K562 (cell line): ENCODE measurements at regions not wholly inside any gene's neighbourhood (a gene's known extent, or its start where the extent isn't known, plus 50 kb on each side); places are given as distances from the start of the nearest gene placed in this dataset.

Experiments used
- ATAC-seq: fragments of 200-7000 bp; cut with Tn5 transposase; 3 replicates; pipeline ENCODE4 v1.9.1; 2020; ENCODE audit warnings: moderate library complexity
- BruUV-seq: library from RNA; stranded (reverse); fragments of 400-500 nt; replicated peaks from 2 replicates; lab custom pipeline; 2021; lab: Mats Ljungman, UMichigan
- CTCF ChIA-PET: fragments of 300-600 bp; formaldehyde crosslinking; extraction: SDS; loops from one replicate; lab custom pipeline; 2021; ENCODE audit warnings: low intra/inter-chr PET ratio; lab: Yijun Ruan, JAX
- POLR2A ChIA-PET: fragments of 300-600, 350-650 bp; sonication (Branson Sonifier 250); formaldehyde crosslinking; extraction: SDS; loops from one replicate; lab custom pipeline; 2021; ENCODE audit warnings: antibody characterized with exemption, inconsistent platforms; lab: Yijun Ruan, JAX
- DNase-seq, 4 experiments: peaks; one replicate each; pipeline versions ENCODE4 v3.0.0 to v3.0.0-alpha.2; 2011 to 2018; ENCODE audit warnings: low spot score in 3 of 4, mixed read lengths in 3 of 4; ENCODE audit errors: extremely low read depth in 1 of 4
- FAIRE-seq: peaks from 2 replicates; lab custom pipeline; 2011; peaks lifted over from hg19 to GRCh38; lab: Jason Lieb, UNC
- H2AFZ ChIP-seq: 2 replicates; pipeline ENCODE4 v1.6.0; 2011; ENCODE audit warnings: low read depth, low read length, control low read depth, inconsistent platforms
- H3K27ac ChIP-seq: fragments of 200-600 bp; 3 replicates; pipeline ENCODE4 v1.8.0; 2011; ENCODE audit warnings: low read depth, mild to moderate bottlenecking, control low read depth, inconsistent platforms, low read length, moderate library complexity, mixed read lengths; ENCODE audit errors: extremely low read depth
- H3K27me3 ChIP-seq, 2 experiments: fragments of 300-600 bp in 1 of 2; 2 replicates in 1 of 2; 3 replicates in 1 of 2; pipeline versions ENCODE4 v1.6.0 to v1.8.0; 2011; ENCODE audit warnings: inconsistent platforms in 2 of 2, low read length in 2 of 2, mild to moderate bottlenecking in 1 of 2, mixed read lengths in 1 of 2, moderate library complexity in 1 of 2; ENCODE audit not compliant: control insufficient read depth in 2 of 2, insufficient read depth in 2 of 2
- H3K36me3 ChIP-seq: fragments of 300-600 bp; 3 replicates; pipeline ENCODE4 v1.8.0; 2011; ENCODE audit warnings: mild to moderate bottlenecking, low read length, inconsistent platforms; ENCODE audit not compliant: control insufficient read depth, insufficient read depth
- H3K4me1 ChIP-seq, 2 experiments: fragments of 200-600 bp in 1 of 2; replicated peaks in 1 of 2; 2 replicates in 1 of 2; 3 replicates in 1 of 2; pipeline versions ENCODE4 v1.5.1 to v1.8.0; 2011; ENCODE audit warnings: inconsistent platforms in 2 of 2, low read length in 2 of 2, mild to moderate bottlenecking in 1 of 2, mixed read lengths in 1 of 2, moderate library complexity in 1 of 2; ENCODE audit not compliant: control insufficient read depth in 2 of 2, insufficient read depth in 2 of 2
- H3K4me2 ChIP-seq: 2 replicates; pipeline ENCODE4 v1.6.1; 2011; ENCODE audit warnings: low read length, control low read depth, inconsistent platforms, mixed read lengths; ENCODE audit not compliant: insufficient read depth
- H3K4me3 ChIP-seq: fragments of 200-600 bp; sonication (generic), shearing (Covaris generic); 2 replicates; pipeline ENCODE4 v1.5.1; 2016; ENCODE audit warnings: control low read depth, inconsistent platforms
- H3K79me2 ChIP-seq: fragments of 200-600 bp; 3 replicates; pipeline ENCODE4 v1.8.0; 2011; ENCODE audit warnings: low read length, inconsistent platforms; ENCODE audit not compliant: control insufficient read depth, insufficient read depth
- H3K9ac ChIP-seq, 2 experiments: 2 replicates each; pipeline versions ENCODE4 v1.6.0 to v1.6.1; 2011; ENCODE audit warnings: low read depth in 2 of 2, low read length in 2 of 2, control low read depth in 1 of 2, inconsistent platforms in 1 of 2, mild to moderate bottlenecking in 1 of 2, mixed read lengths in 1 of 2; ENCODE audit not compliant: insufficient read depth in 1 of 2
- H3K9me1 ChIP-seq: one replicate; pipeline ENCODE4 v1.6.0; 2011; ENCODE audit warnings: inconsistent platforms, mild to moderate bottlenecking, low read length, moderate library complexity; ENCODE audit not compliant: control insufficient read depth, insufficient read depth
- H3K9me3 ChIP-seq: replicated peaks from 2 replicates; pipeline ENCODE4 v1.5.1; 2011; ENCODE audit warnings: low read depth, low read length, inconsistent platforms; ENCODE audit not compliant: control insufficient read depth, insufficient read depth
- H4K20me1 ChIP-seq: replicated peaks from 2 replicates; pipeline ENCODE4 v1.6.1; 2011; ENCODE audit warnings: low read length, inconsistent platforms, mixed read lengths; ENCODE audit not compliant: control insufficient read depth, insufficient read depth
- CEBPB ChIP-seq: fragments of 450-650 bp; IDR thresholded peaks from 2 replicates; pipeline ENCODE4 v1.6.1; 2016; ENCODE audit warnings: missing genetic modification characterization, missing compliant biosample characterization
- ERF ChIP-seq: fragments of 450-650 bp; formaldehyde crosslinking; IDR thresholded peaks from 2 replicates; pipeline ENCODE4 v1.4.0; 2020; ENCODE audit warnings: mild to moderate bottlenecking, mixed read lengths
- FOXP4 ChIP-seq: sonication (generic); formaldehyde crosslinking; IDR thresholded peaks from 2 replicates; pipeline ENCODE4 v1.8.0; 2022; ENCODE audit warnings: mild to moderate bottlenecking, missing genetic modification reagents, borderline replicate concordance
- GATAD2B ChIP-seq: fragments of 450-650 bp; IDR thresholded peaks from 2 replicates; pipeline ENCODE4 v1.6.1; 2017; ENCODE audit warnings: mild to moderate bottlenecking, borderline replicate concordance
- HDAC1 ChIP-seq, 2 experiments: fragments of 450-650 bp; IDR thresholded peaks; 2 replicates each; pipeline ENCODE4 v1.6.1; 2016 to 2017; ENCODE audit warnings: inconsistent platforms in 1 of 2, mild to moderate bottlenecking in 1 of 2, moderate library complexity in 1 of 2
- OTX1 ChIP-seq: fragments of 450-650 bp; formaldehyde crosslinking; IDR thresholded peaks from 2 replicates; pipeline ENCODE4 v1.4.0; 2022; ENCODE audit warnings: mild to moderate bottlenecking
- POLR2B ChIP-seq: fragments of 450-650 bp; IDR thresholded peaks from 2 replicates; pipeline ENCODE4 v1.6.1; 2018; ENCODE audit warnings: low read depth; ENCODE audit not compliant: partially characterized antibody
- PPARD ChIP-seq: fragments of 250-450 bp; sonication (Bioruptor Pico); IDR thresholded peaks from 2 replicates; pipeline ENCODE4 v1.8.0; 2022; ENCODE audit warnings: inconsistent platforms, mild to moderate bottlenecking, moderate library complexity
- RBM39 ChIP-seq: fragments of 200-400 bp; formaldehyde crosslinking; optimal IDR thresholded peaks from 2 replicates; pipeline ENCODE3; 2018; ENCODE audit warnings: low read depth, low read length
- RNF219 ChIP-seq: fragments of 250-450 bp; sonication (Bioruptor Pico); IDR thresholded peaks from 2 replicates; pipeline ENCODE4 v1.5.0; 2022; ENCODE audit warnings: mild to moderate bottlenecking
- U2AF1 ChIP-seq: fragments of 200-400 bp; formaldehyde crosslinking; optimal IDR thresholded peaks from 2 replicates; pipeline ENCODE3; 2017; ENCODE audit warnings: mild to moderate bottlenecking, low read depth, low read length, moderate library complexity
- YBX1 ChIP-seq: fragments of 450-650 bp; IDR thresholded peaks from 2 replicates; pipeline ENCODE4 v1.7.1; 2016; ENCODE audit warnings: mild to moderate bottlenecking
- ZNF449 ChIP-seq: fragments of 250-450 bp; sonication (Bioruptor Pico); IDR thresholded peaks from 2 replicates; pipeline ENCODE4 v1.8.0; 2022; ENCODE audit warnings: moderate library complexity, mild to moderate bottlenecking, inconsistent platforms
- ZNF75A ChIP-seq: fragments of 450-650 bp; formaldehyde crosslinking; IDR thresholded peaks from 2 replicates; pipeline ENCODE4 v1.4.0; 2020; ENCODE audit warnings: mild to moderate bottlenecking
- in situ Hi-C: fragments of 300-500 bp; cut with MboI; formaldehyde crosslinking; loops from 4 replicates; pipeline ENCODE4 v1.15.0; 2018; ENCODE audit warnings: inconsistent platforms, mixed read lengths
- intact Hi-C: fragments of 100-400 bp; cut with micrococcal nuclease; formaldehyde crosslinking; loops from 2 replicates; pipeline ENCODE4 v1.14.2; 2022

- no peak for TF ChIP-seq HDAC1 (IDR thresholded peaks at IDR 0.05)
- no peak for TF ChIP-seq POLR2B
- TF ChIP-seq CEBPB (tag) = no peak
- TF ChIP-seq GATAD2B = no peak
- no peak for TF ChIP-seq U2AF1
Measured at GRCh38 chr2:41902897-41903296, 144.9 kb upstream of the PKDCC start (continued).

GRCh38 chr2:41903474-41904135, 144.2 kb upstream of the PKDCC start:
- in situ Hi-C loops = no loop called here
- CTCF ChIA-PET = no interaction called here
- H3K4me3 ChIP-seq = no peak overlapping the region
- H3K9ac ChIP-seq = no peak overlapping the region
- no peak for FAIRE-seq
- intact Hi-C loops = no loop called here
- H3K9me3 ChIP-seq = no peaks in the 10 kb centered on the region
- H3K27me3 ChIP-seq = no peaks in the 10 kb centered on the region
- no peak overlapping the region for H3K27ac ChIP-seq
- no peaks in the 10 kb centered on the region for H4K20me1 ChIP-seq
- H3K79me2 ChIP-seq = no peaks in the 10 kb centered on the region
- TF ChIP-seq ZNF449 (CRISPR knock-in tag) (no peak), RBM39 (no peak), YBX1 (no peak), PPARD (CRISPR knock-in tag) (no peak), RNF219 (CRISPR knock-in tag) (no peak), FOXP4 (no peak), ZNF75A (CRISPR knock-in tag) (no peak), OTX1 (CRISPR knock-in tag) (no peak), ERF (no peak)
- TF ChIP-seq, all 486 proteins: peak for 0
- no peak overlapping the region for H2AFZ ChIP-seq
- H3K4me2 ChIP-seq = no peak overlapping the region
- peaks cover 0 to 15% of the 10 kb centered on the region in 2 experiments; a peak in 3 of 5 replicates for H3K4me1 ChIP-seq
- POLR2A ChIA-PET = interaction anchor here (1.2 kb wide), 1 partner anchor 23 kb away, joined by 3 read pairs; no protein-coding TSS in a partner anchor
- no peaks in the 10 kb centered on the region for H3K36me3 ChIP-seq
- no peaks in the 10 kb centered on the region for H3K9me1 ChIP-seq
- BruUV-seq = no TSS peak
- DNase-seq (no peak), ATAC-seq (no peak)
